SK-N-SH (cell line): ENCODE measurements at regions not wholly inside any gene's neighbourhood (a gene's known extent, or its start where the extent isn't known, plus 50 kb on each side); places are given as distances from the start of the nearest gene placed in this dataset.

Experiments used
- CTCF ChIA-PET: fragments of 300-600, 350-600 bp; formaldehyde crosslinking; extraction: SDS; loops from one replicate; lab custom pipeline; 2021; lab: Yijun Ruan, JAX
- POLR2A ChIA-PET: fragments of 350-600 bp; sonication (Branson Sonifier 250); formaldehyde crosslinking; extraction: SDS; loops from one replicate; lab custom pipeline; 2020; ENCODE audit warnings: antibody characterized with exemption, inconsistent platforms; lab: Yijun Ruan, JAX
- DNase-seq: peaks from one replicate; pipeline ENCODE4 v3.0.0; 2012
- H2AFZ ChIP-seq: fragments of 200-600 bp; sonication (generic); 2 replicates; pipeline ENCODE4 v1.8.1; 2016; ENCODE audit warnings: antibody characterized with exemption, mild to moderate bottlenecking, low read depth
- H3F3A ChIP-seq: fragments of 200-600 bp; sonication (generic); replicated peaks from 2 replicates; pipeline ENCODE3; 2016; ENCODE audit warnings: antibody characterized with exemption, mild to moderate bottlenecking; ENCODE audit not compliant: insufficient read depth
- H3K27ac ChIP-seq, 2 experiments: fragments of 200-500 bp in 1 of 2; fragments of 200-600 bp in 1 of 2; sonication (Bioruptor generic) in 1 of 2; sonication (generic), shearing (Covaris generic) in 1 of 2; 2 replicates each; pipeline versions ENCODE4 v1.5.1 to v1.6.1; 2014 to 2016; ENCODE audit warnings: low read depth in 2 of 2, inconsistent platforms in 1 of 2, low read length in 1 of 2, mild to moderate bottlenecking in 1 of 2, mixed read lengths in 1 of 2
- H3K27me3 ChIP-seq: fragments of 200-600 bp; sonication (generic), shearing (Covaris generic); 2 replicates; pipeline ENCODE4 v1.6.1; 2016; ENCODE audit warnings: mixed run types; ENCODE audit not compliant: insufficient read depth
- H3K36me3 ChIP-seq, 2 experiments: fragments of 200-500 bp in 1 of 2; fragments of 200-600 bp in 1 of 2; sonication (Bioruptor generic) in 1 of 2; sonication (generic) in 1 of 2; replicated peaks in 1 of 2; 2 replicates each; pipeline versions ENCODE3 to v1.5.1; 2014 to 2016; ENCODE audit warnings: low read length in 1 of 2, mild to moderate bottlenecking in 1 of 2; ENCODE audit not compliant: insufficient read depth in 2 of 2, control insufficient read depth in 1 of 2
- H3K4me1 ChIP-seq, 2 experiments: fragments of 200-500 bp in 1 of 2; fragments of 200-600 bp in 1 of 2; sonication (Bioruptor generic) in 1 of 2; sonication (generic), shearing (Covaris generic) in 1 of 2; 2 replicates each; pipeline versions ENCODE4 v1.5.1 to v1.6.1; 2014 to 2016; ENCODE audit warnings: low read depth in 1 of 2, low read length in 1 of 2, mixed run types in 1 of 2; ENCODE audit not compliant: insufficient read depth in 2 of 2, control insufficient read depth in 1 of 2
- H3K4me2 ChIP-seq: fragments of 200-600 bp; sonication (generic), shearing (Covaris generic); 2 replicates; pipeline ENCODE4 v1.6.1; 2017; ENCODE audit warnings: mixed run types
- H3K4me3 ChIP-seq, 2 experiments: fragments of 200-500 bp in 1 of 2; fragments of 200-600 bp in 1 of 2; sonication (Bioruptor generic) in 1 of 2; sonication (generic), shearing (Covaris generic) in 1 of 2; 2 replicates each; pipeline versions ENCODE4 v1.5.1 to v1.8.1; 2014 to 2016; ENCODE audit warnings: low read depth in 2 of 2, inconsistent platforms in 1 of 2, low read length in 1 of 2, mild to moderate bottlenecking in 1 of 2, mixed read lengths in 1 of 2, moderate library complexity in 1 of 2
- H3K79me2 ChIP-seq: fragments of 200-600 bp; sonication (generic); 2 replicates; pipeline ENCODE4 v1.8.1; 2017; ENCODE audit warnings: mild to moderate bottlenecking; ENCODE audit not compliant: insufficient read depth
- H3K9ac ChIP-seq: fragments of 200-600 bp; sonication (generic); 2 replicates; pipeline ENCODE4 v1.6.1; 2017; ENCODE audit warnings: mixed run types
- H3K9me2 ChIP-seq: fragments of 200-600 bp; sonication (generic); 2 replicates; pipeline ENCODE4 v1.6.1; 2017; ENCODE audit warnings: mixed run types
- H3K9me3 ChIP-seq: fragments of 200-600 bp; sonication (generic); 2 replicates; pipeline ENCODE4 v1.6.1; 2017; ENCODE audit warnings: mixed run types, mild to moderate bottlenecking, moderate library complexity
- H4K20me1 ChIP-seq: fragments of 200-600 bp; sonication (generic); 2 replicates; pipeline ENCODE4 v1.6.1; 2017; ENCODE audit warnings: mild to moderate bottlenecking, mixed run types; ENCODE audit not compliant: insufficient read depth
- CTCF ChIP-seq: fragments of 200-600 bp; sonication (generic); IDR thresholded peaks from 2 replicates; pipeline ENCODE4 v1.6.1; 2017; ENCODE audit warnings: antibody characterized with exemption, mild to moderate bottlenecking, moderate library complexity
- ELF1 ChIP-seq: IDR thresholded peaks from 2 replicates; pipeline ENCODE4 v1.4.0; 2012
- EP300 ChIP-seq, 2 experiments: IDR thresholded peaks; 2 replicates each; pipeline versions ENCODE4 v1.4.0 to v1.6.1; 2012; ENCODE audit warnings: borderline replicate concordance in 1 of 2, low read depth in 1 of 2, low read length in 1 of 2
- FOSL2 ChIP-seq: IDR thresholded peaks from 2 replicates; pipeline ENCODE4 v1.4.0; 2012; ENCODE audit warnings: low read depth, mild to moderate bottlenecking, moderate library complexity, borderline replicate concordance
- FOXJ3 ChIP-seq: sonication (generic); formaldehyde crosslinking; IDR thresholded peaks from 2 replicates; pipeline ENCODE4 v1.5.1; 2020; ENCODE audit warnings: mild to moderate bottlenecking, missing genetic modification reagents
- FOXM1 ChIP-seq: IDR thresholded peaks from 2 replicates; pipeline ENCODE4 v1.4.0; 2012; ENCODE audit warnings: low read depth, mild to moderate bottlenecking
- GATA2 ChIP-seq: sonication (generic); formaldehyde crosslinking; IDR thresholded peaks from 2 replicates; pipeline ENCODE4 v1.5.0; 2020; ENCODE audit warnings: mild to moderate bottlenecking, missing genetic modification reagents
- IRF3 ChIP-seq: fragments of 150-350 bp; IDR thresholded peaks from 2 replicates; pipeline ENCODE4 v1.6.1; 2016; ENCODE audit warnings: mild to moderate bottlenecking, low read depth, low read length
- JUND ChIP-seq: IDR thresholded peaks from 2 replicates; pipeline ENCODE4 v1.4.0; 2012
- MAX ChIP-seq: IDR thresholded peaks from 2 replicates; pipeline ENCODE4 v1.4.0; 2012; ENCODE audit warnings: low read depth
- NFIC ChIP-seq: IDR thresholded peaks from 2 replicates; pipeline ENCODE4 v1.4.0; 2012; ENCODE audit warnings: borderline replicate concordance
- NRF1 ChIP-seq: IDR thresholded peaks from 2 replicates; pipeline ENCODE4 v1.6.1; 2012; ENCODE audit warnings: low read depth, mild to moderate bottlenecking, low read length
- POLR2AphosphoS5 ChIP-seq: IDR thresholded peaks from 2 replicates; pipeline ENCODE4 v1.6.1; 2012; ENCODE audit warnings: low read depth, low read length
- TAF1 ChIP-seq: IDR thresholded peaks from 2 replicates; pipeline ENCODE4 v1.6.1; 2012; ENCODE audit warnings: low read depth, mild to moderate bottlenecking, low read length, moderate library complexity, borderline replicate concordance
- TCF12 ChIP-seq: IDR thresholded peaks from 2 replicates; pipeline ENCODE4 v1.4.0; 2012
- TEAD4 ChIP-seq: IDR thresholded peaks from 2 replicates; pipeline ENCODE4 v1.4.0; 2012; ENCODE audit warnings: mild to moderate bottlenecking, borderline replicate concordance; ENCODE audit not compliant: insufficient read depth
- YY1 ChIP-seq: IDR thresholded peaks from 2 replicates; pipeline ENCODE4 v1.4.0; 2012; ENCODE audit warnings: low read depth, mild to moderate bottlenecking
- ZBTB33 ChIP-seq: IDR thresholded peaks from 2 replicates; pipeline ENCODE4 v1.4.0; 2012; ENCODE audit warnings: low read depth, borderline replicate concordance
- WGBS: methylation state at CpG from one replicate; pipeline ENCODE4 v1.1.6; 2017; ENCODE audit warnings: low lambda C conversion rate; 5-methylcytosine and 5-hydroxymethylcytosine counted together
- TF ChIP-seq, protein P1 (sequence below): IDR thresholded peaks from 2 replicates; pipeline ENCODE4; 2012
- TF ChIP-seq, protein P2 (sequence below): fragments of 150-350 bp; IDR thresholded peaks from 2 replicates; pipeline ENCODE4 v1.6.1; 2017; ENCODE audit warnings: antibody characterized with exemption, low read length, low read depth, borderline replicate concordance

DNA sequence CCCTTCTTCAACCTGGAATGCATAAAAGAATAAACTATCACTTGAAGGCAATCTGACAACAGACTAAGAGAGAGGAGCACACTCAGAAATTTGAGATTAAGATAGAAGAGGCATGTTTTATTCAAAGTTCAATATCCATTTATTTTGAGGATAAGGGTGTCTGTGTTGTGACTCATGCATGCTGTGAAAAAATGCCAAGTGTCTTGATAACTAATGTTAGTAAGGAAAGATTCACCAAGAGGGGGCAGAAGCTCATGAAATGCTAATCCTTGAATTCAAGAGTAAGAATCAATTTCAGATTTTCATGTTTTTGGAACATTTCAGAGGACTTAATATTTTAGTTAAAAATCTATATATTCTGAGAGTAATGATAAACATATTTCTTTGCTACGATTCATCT is 94.0 kb downstream of the IFI44 start:
- Histone ChIP-seq H3K36me3 (no peaks in the 10 kb centered on the region), H3K79me2 (no peaks in the 10 kb centered on the region), H2AFZ (0 out of 2 replicates have a peak overlapping the region, but pooled peaks have one; percentile 24), H3K4me3 (no peak overlapping the region), H3K4me2 (no peak overlapping the region), H4K20me1 (no peaks in the 10 kb centered on the region), H3K9me3 (no peaks in the 10 kb centered on the region; the same call in 1 of the 2 replicates), H3K4me1 (no peaks in the 10 kb centered on the region), H3K27ac (peak overlapping the region in 1 of 2 experiments; percentile 22; a peak in 1 of 4 replicates), H3K9ac (no peak overlapping the region), H3K27me3 (no peaks in the 10 kb centered on the region), H3K9me2 (no peaks in the 10 kb centered on the region), H3F3A (no peaks in the 10 kb centered on the region)
- TF ChIP-seq FOXM1 (no peak), MAX (no peak), TAF1 (no peak), POLR2AphosphoS5 (no peak), CTCF (peak; percentile 52), FOXJ3 (CRISPR knock-in tag) (no peak), JUND (peak; percentile 57; the same call in 1 of the 2 replicates), FOSL2 (peak; percentile 73), NFIC (peak; percentile 32; the same call in 1 of the 2 replicates), TCF12 (peak; percentile 56; the same call in 1 of the 2 replicates), EP300 (IDR thresholded peaks at IDR 0.05; ENCODE audit: borderline replicate concordance in 1 of 2, low read depth in 1 of 2, low read length in 1 of 2) (peak in 1 of 2 experiments; percentile 30; a peak in 1 of 4 replicates)
- TF ChIP-seq, protein P1, sequence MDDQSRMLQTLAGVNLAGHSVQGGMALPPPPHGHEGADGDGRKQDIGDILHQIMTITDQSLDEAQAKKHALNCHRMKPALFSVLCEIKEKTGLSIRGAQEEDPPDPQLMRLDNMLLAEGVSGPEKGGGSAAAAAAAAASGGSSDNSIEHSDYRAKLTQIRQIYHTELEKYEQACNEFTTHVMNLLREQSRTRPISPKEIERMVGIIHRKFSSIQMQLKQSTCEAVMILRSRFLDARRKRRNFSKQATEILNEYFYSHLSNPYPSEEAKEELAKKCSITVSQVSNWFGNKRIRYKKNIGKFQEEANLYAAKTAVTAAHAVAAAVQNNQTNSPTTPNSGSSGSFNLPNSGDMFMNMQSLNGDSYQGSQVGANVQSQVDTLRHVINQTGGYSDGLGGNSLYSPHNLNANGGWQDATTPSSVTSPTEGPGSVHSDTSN: peak; percentile 62; the same call in 1 of the 2 replicates
- TF ChIP-seq, protein P2, sequence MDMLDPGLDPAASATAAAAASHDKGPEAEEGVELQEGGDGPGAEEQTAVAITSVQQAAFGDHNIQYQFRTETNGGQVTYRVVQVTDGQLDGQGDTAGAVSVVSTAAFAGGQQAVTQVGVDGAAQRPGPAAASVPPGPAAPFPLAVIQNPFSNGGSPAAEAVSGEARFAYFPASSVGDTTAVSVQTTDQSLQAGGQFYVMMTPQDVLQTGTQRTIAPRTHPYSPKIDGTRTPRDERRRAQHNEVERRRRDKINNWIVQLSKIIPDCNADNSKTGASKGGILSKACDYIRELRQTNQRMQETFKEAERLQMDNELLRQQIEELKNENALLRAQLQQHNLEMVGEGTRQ: no peak
- CTCF ChIA-PET: no interaction called here
- no peak for DNase-seq
- POLR2A ChIA-PET: no interaction called here
- 34% methylated on average over 1 of the region's 1 CpG for WGBS

DNA sequence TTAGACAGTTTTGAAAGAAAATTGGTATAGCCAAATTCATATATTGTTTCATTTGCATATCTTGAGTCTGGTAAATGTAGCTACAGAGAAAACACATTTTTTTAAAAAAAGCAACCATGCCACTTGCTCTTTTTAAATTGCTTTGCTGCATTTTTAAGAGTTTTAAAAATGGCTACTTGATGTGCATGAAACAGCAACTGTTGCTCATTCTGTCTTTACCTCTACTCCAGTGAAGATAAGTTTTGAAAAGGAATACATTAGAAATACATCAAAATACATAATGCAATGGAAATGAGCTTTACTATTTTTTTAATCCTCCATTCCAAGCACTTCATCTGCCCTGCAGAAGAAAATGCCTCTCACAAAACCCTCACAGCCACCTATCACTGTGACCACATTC is 95.5 kb downstream of the IFI44 start:
- H3K9me2 ChIP-seq: no peaks in the 10 kb centered on the region
- H3K9ac ChIP-seq: no peak overlapping the region
- H3K9me3 ChIP-seq: no peaks in the 10 kb centered on the region; the same call in 1 of the 2 replicates
- H4K20me1 ChIP-seq: no peaks in the 10 kb centered on the region
- ChIA-PET CTCF (interaction anchor here (1.3 kb wide), 1 partner anchor 10 kb away, joined by 3 read pairs; no protein-coding TSS in a partner anchor), POLR2A (no interaction called here)
- no peaks in the 10 kb centered on the region for H3K4me1 ChIP-seq
- H3K27me3 ChIP-seq: no peaks in the 10 kb centered on the region
- no peaks in the 10 kb centered on the region for H3K36me3 ChIP-seq
- DNase-seq: no peak
- H3K4me3 ChIP-seq: no peak overlapping the region
- no peak overlapping the region for H3K27ac ChIP-seq
- H3K79me2 ChIP-seq: no peaks in the 10 kb centered on the region
- no peak overlapping the region for H3K4me2 ChIP-seq
- no peaks in the 10 kb centered on the region for H3F3A ChIP-seq
- H2AFZ ChIP-seq: no peak overlapping the region; the same call in 1 of the 2 replicates
- TF ChIP-seq EP300 (IDR thresholded peaks at IDR 0.05; ENCODE audit: borderline replicate concordance in 1 of 2, low read depth in 1 of 2, low read length in 1 of 2) (no peak), IRF3 (no peak), ELF1 (no peak), POLR2AphosphoS5 (no peak), NRF1 (no peak), GATA2 (CRISPR knock-in tag) (no peak), TEAD4 (no peak), ZBTB33 (no peak), YY1 (no peak)
- TF ChIP-seq, protein P2: no peak
